GM12872 (cell line): ENCODE measurements at regions not wholly inside any gene's neighbourhood (a gene's known extent, or its start where the extent isn't known, plus 50 kb on each side); places are given as distances from the start of the nearest gene placed in this dataset.

Experiments
- TF ChIP-seq, protein P1 (sequence below): IDR thresholded peaks from 3 replicates; pipeline ENCODE4 v1.5.1; 2011; ENCODE audit warnings: low read depth, mild to moderate bottlenecking, low read length, moderate library complexity; ENCODE audit not compliant: insufficient read depth

DNA sequence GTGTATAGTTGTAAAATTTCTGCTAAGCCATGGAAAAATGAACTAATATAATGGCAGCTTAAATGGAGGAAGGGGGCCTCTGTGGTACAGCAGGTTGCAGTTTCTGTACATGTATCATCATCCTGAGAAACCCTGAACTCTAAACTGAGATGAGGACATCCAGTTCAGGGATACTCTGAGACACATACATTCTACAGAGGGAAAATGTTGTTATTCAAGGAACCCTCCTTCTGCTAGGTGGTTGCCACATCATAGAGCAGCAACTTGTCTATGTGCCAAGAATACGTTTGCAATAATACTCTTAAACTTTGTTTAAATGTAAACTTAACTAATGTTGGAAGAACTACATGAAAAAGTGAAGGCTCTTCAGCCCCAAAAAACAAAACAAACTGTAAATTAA lies 1310.8 kb upstream of the WWC1 start:
- TF ChIP-seq, protein P1, sequence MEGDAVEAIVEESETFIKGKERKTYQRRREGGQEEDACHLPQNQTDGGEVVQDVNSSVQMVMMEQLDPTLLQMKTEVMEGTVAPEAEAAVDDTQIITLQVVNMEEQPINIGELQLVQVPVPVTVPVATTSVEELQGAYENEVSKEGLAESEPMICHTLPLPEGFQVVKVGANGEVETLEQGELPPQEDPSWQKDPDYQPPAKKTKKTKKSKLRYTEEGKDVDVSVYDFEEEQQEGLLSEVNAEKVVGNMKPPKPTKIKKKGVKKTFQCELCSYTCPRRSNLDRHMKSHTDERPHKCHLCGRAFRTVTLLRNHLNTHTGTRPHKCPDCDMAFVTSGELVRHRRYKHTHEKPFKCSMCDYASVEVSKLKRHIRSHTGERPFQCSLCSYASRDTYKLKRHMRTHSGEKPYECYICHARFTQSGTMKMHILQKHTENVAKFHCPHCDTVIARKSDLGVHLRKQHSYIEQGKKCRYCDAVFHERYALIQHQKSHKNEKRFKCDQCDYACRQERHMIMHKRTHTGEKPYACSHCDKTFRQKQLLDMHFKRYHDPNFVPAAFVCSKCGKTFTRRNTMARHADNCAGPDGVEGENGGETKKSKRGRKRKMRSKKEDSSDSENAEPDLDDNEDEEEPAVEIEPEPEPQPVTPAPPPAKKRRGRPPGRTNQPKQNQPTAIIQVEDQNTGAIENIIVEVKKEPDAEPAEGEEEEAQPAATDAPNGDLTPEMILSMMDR: no peak

DNA sequence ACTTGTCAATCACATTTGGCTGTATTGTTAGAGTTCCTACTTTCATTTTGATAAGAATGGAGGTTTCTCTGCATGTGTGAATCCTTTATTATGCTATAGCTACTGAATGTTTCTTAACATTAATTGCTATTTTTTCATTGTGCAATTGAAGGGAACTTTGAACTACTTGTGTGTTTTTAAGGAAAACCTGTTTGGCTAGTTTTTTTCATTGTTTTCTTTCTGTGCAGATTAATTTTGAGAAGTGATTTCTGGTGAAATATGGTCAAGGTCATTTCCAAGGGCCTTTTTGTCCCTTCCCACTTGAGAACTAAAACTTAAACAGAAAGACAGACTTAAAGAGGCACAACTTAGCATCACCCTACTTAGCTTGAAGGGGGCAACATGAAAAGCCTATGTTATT lies 1309.2 kb upstream of the WWC1 start:
- TF ChIP-seq, protein P1: no peak

DNA sequence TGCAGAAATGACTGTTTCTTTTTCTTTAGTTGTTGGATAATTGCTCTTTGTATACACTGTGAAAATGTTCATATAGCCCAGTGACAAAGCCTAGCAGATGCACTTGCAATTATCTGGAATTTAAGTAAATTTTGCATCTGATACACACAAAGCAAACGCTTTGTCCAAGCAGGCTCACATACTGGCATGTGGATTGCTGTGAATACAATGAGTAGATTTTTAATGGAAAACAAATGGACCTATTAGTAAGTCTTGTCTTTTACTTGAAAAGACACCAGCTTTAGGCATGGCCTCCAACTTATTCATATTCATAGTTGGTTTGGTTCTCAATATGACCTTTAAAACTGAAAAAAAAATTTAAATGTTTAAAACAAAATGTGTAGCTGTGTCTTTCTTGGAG lies 1299.8 kb upstream of the WWC1 start:
- TF ChIP-seq, protein P1: no peak

- TF ChIP-seq, protein P1: no peak
Observed at GRCh38 chr5:166992108-166992507, 1299.3 kb upstream of the WWC1 start.

- TF ChIP-seq, protein P1: no peak
Observed at GRCh38 chr5:166992874-166993722, 1298.3 kb upstream of the WWC1 start.

GRCh38 chr5:166994226-166994625 lies 1297.2 kb upstream of the WWC1 start:
- TF ChIP-seq, protein P1: no peak

GRCh38 chr5:167001246-167001645 lies 1290.2 kb upstream of the WWC1 start:
- TF ChIP-seq, protein P1: no peak
